ENCODE measurements at regions not wholly inside any gene's neighbourhood (a gene's known extent, or its start where the extent isn't known, plus 50 kb on each side); places are given as distances from the start of the nearest gene placed in this dataset.

DNA sequence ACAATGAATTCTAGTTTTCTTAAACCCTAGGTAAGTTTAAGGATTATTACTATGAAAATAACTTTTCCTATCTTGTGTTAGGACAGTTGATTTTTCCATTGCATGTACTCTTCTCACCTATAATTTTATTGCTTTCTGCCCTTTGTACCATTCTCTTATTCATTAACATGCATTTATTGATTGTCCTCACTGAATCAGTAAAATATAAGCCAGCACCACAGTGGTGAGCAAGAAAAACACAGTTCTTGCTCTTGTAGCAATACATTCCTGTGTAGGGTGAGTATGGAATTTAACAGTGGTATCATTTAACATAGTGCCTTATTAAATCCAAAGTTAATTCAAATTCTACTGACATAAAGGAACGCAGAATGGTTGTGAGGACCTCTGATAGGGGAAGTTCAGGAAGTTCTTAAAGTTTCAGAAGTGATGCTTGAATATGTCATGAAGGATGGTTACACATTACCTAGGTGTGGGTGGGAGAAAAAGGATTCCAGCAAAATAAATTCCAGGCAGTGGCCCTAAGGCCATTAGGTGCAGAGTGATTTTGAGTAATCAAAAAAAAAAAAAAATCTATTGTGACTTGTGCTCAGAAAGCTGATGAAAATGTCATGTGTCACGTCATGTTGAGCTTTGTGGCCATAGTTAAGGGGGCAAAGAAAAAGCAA is 104.7 kb upstream of the DSEL start:
- no peak for TF ChIP-seq EZH2phosphoT487 (IDR thresholded peaks at IDR 0.05)
- TF ChIP-seq, protein P1, sequence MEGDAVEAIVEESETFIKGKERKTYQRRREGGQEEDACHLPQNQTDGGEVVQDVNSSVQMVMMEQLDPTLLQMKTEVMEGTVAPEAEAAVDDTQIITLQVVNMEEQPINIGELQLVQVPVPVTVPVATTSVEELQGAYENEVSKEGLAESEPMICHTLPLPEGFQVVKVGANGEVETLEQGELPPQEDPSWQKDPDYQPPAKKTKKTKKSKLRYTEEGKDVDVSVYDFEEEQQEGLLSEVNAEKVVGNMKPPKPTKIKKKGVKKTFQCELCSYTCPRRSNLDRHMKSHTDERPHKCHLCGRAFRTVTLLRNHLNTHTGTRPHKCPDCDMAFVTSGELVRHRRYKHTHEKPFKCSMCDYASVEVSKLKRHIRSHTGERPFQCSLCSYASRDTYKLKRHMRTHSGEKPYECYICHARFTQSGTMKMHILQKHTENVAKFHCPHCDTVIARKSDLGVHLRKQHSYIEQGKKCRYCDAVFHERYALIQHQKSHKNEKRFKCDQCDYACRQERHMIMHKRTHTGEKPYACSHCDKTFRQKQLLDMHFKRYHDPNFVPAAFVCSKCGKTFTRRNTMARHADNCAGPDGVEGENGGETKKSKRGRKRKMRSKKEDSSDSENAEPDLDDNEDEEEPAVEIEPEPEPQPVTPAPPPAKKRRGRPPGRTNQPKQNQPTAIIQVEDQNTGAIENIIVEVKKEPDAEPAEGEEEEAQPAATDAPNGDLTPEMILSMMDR (IDR thresholded peaks at IDR 0.05): no peak
